Peyer's patch (tissue), 4 donors: ENCODE measurements at regions not wholly inside any gene's neighbourhood (a gene's known extent, or its start where the extent isn't known, plus 50 kb on each side); places are given as distances from the start of the nearest gene placed in this dataset.

ENCODE experiments used
- DNase-seq, 3 donors: peaks; one replicate each; pipeline ENCODE4 v3.0.0-alpha.2; 2017 to 2019
- H3K27ac ChIP-seq, 4 donors: fragments of 200-600 bp; sonication (generic); one replicate each; pipeline ENCODE4 v1.5.1; 2016 to 2019
- H3K27me3 ChIP-seq, 2 donors: fragments of 200-600 bp; sonication (generic); one replicate each; pipeline ENCODE4 v1.5.1; 2019
- H3K36me3 ChIP-seq, 3 donors: fragments of 200-600 bp; sonication (generic); one replicate each; pipeline ENCODE4 v1.5.1; 2016 to 2019
- H3K4me1 ChIP-seq, 4 donors: fragments of 200-600 bp; sonication (generic); one replicate each; pipeline ENCODE4 v1.5.1; 2016 to 2019
- H3K4me3 ChIP-seq, 4 donors: fragments of 200-600 bp; sonication (generic); 1 replicate in 3 of 4; 2 replicates in 1 of 4; pipeline ENCODE4 v1.5.1; 2016 to 2019; ENCODE audit warnings: mild to moderate bottlenecking in 1 of 4
- H3K9me3 ChIP-seq, 4 donors: fragments of 200-600 bp; sonication (generic); one replicate each; pipeline ENCODE4 v1.5.1; 2016 to 2019; ENCODE audit warnings: mild to moderate bottlenecking in 1 of 4
- CTCF ChIP-seq, 6 experiments: fragments of 450-650 bp in 4 of 6; fragments of 200-600 bp in 2 of 6; sonication (generic) in 1 of 6; IDR thresholded peaks; one replicate each; pipeline ENCODE4 v1.5.1; 2017 to 2019; ENCODE audit warnings: antibody characterized with exemption in 6 of 6, mild to moderate bottlenecking in 3 of 6, moderate library complexity in 1 of 6
- POLR2A ChIP-seq, 2 donors: fragments of 450-650 bp; IDR thresholded peaks; one replicate each; pipeline ENCODE4 v1.5.1; 2017; ENCODE audit warnings: antibody characterized with exemption in 2 of 2, mild to moderate bottlenecking in 2 of 2, moderate library complexity in 2 of 2

GRCh38 chr10:3935933-3936359, 150.9 kb upstream of the KLF6 start:
- no peak for TF ChIP-seq POLR2A (IDR thresholded peaks at IDR 0.05)
- peak in 1 of 6 experiments; percentile 24 for TF ChIP-seq CTCF (IDR thresholded peaks at IDR 0.05)
- Histone ChIP-seq H3K36me3 (no peaks in the 10 kb centered on the region), H3K27ac (peak overlapping the region; percentile 43 to 79 (median 71)), H3K4me1 (peaks cover 0 to 4% (median 0%) of the 10 kb centered on the region in 4 donors), H3K9me3 (no peaks in the 10 kb centered on the region), H3K27me3 (no peaks in the 10 kb centered on the region), H3K4me3 (peak overlapping the region in 1 of 4 donors; percentile 4)
- peak in 1 of 3 donors; percentile 68 for DNase-seq

GRCh38 chr10:3935141-3935540, 150.1 kb upstream of the KLF6 start:
- no peak for TF ChIP-seq POLR2A (IDR thresholded peaks at IDR 0.05)
- TF ChIP-seq CTCF (IDR thresholded peaks at IDR 0.05), result peak in 1 of 6 experiments; percentile 12
- H3K4me1 ChIP-seq, result peaks cover 0 to 4% (median 0%) of the 10 kb centered on the region in 4 donors
- peak overlapping the region in 2 of 4 donors; percentile 3 to 4 for H3K4me3 ChIP-seq
- peak in 2 of 3 donors; percentile 34 to 66 for DNase-seq
- no peaks in the 10 kb centered on the region for H3K27me3 ChIP-seq
- peak overlapping the region; percentile 43 to 79 (median 71) for H3K27ac ChIP-seq
- H3K36me3 ChIP-seq, result no peaks in the 10 kb centered on the region
- H3K9me3 ChIP-seq, result no peaks in the 10 kb centered on the region

- Histone ChIP-seq H3K27ac (no peak overlapping the region), H3K9me3 (no peaks in the 10 kb centered on the region), H3K4me1 (peaks cover 0 to 10% (median 0%) of the 10 kb centered on the region in 4 donors), H3K36me3 (no peaks in the 10 kb centered on the region), H3K4me3 (no peak overlapping the region), H3K27me3 (no peaks in the 10 kb centered on the region)
- no peak for DNase-seq
- TF ChIP-seq CTCF (IDR thresholded peaks at IDR 0.05) (no peak), POLR2A (IDR thresholded peaks at IDR 0.05) (no peak)
Measured at GRCh38 chr10:3933733-3934132, 148.7 kb upstream of the KLF6 start.

GRCh38 chr10:3932597-3933375, 147.8 kb upstream of the KLF6 start:
- H3K36me3 ChIP-seq, result no peaks in the 10 kb centered on the region
- no peak overlapping the region for H3K27ac ChIP-seq
- peaks cover 0 to 10% (median 0%) of the 10 kb centered on the region in 4 donors for H3K4me1 ChIP-seq
- TF ChIP-seq POLR2A (IDR thresholded peaks at IDR 0.05) (no peak), CTCF (IDR thresholded peaks at IDR 0.05) (no peak)
- no peak overlapping the region for H3K4me3 ChIP-seq
- DNase-seq, result no peak
- no peaks in the 10 kb centered on the region for H3K9me3 ChIP-seq
- H3K27me3 ChIP-seq, result no peaks in the 10 kb centered on the region

GRCh38 chr10:3931901-3932300, 146.9 kb upstream of the KLF6 start:
- no peak for DNase-seq

More at GRCh38 chr10:3931901-3932300, 146.9 kb upstream of the KLF6 start:
- Histone ChIP-seq H3K9me3 (no peaks in the 10 kb centered on the region), H3K36me3 (no peaks in the 10 kb centered on the region), H3K4me1 (peaks cover 0 to 10% (median 0%) of the 10 kb centered on the region in 4 donors), H3K4me3 (no peak overlapping the region), H3K27ac (no peak overlapping the region), H3K27me3 (no peaks in the 10 kb centered on the region)
- TF ChIP-seq POLR2A (IDR thresholded peaks at IDR 0.05), result no peak
- TF ChIP-seq CTCF (IDR thresholded peaks at IDR 0.05), result no peak
